DMS114 treated with DMSO at 0.1 percent for 48 hours (cell line): ENCODE measurements at regions not wholly inside any gene's neighbourhood (a gene's known extent, or its start where the extent isn't known, plus 50 kb on each side); places are given as distances from the start of the nearest gene placed in this dataset.
"Not testable (repeated sequence)": the region's sequence is repeated elsewhere in the genome, so short reads cannot be mapped to it uniquely, and the experiment has no call there.

Experiments
- DNase-seq: peaks from one replicate; lab custom pipeline; 2025; ENCODE audit not compliant: unreplicated experiment; lab: John Stamatoyannopoulos, UW

DNA sequence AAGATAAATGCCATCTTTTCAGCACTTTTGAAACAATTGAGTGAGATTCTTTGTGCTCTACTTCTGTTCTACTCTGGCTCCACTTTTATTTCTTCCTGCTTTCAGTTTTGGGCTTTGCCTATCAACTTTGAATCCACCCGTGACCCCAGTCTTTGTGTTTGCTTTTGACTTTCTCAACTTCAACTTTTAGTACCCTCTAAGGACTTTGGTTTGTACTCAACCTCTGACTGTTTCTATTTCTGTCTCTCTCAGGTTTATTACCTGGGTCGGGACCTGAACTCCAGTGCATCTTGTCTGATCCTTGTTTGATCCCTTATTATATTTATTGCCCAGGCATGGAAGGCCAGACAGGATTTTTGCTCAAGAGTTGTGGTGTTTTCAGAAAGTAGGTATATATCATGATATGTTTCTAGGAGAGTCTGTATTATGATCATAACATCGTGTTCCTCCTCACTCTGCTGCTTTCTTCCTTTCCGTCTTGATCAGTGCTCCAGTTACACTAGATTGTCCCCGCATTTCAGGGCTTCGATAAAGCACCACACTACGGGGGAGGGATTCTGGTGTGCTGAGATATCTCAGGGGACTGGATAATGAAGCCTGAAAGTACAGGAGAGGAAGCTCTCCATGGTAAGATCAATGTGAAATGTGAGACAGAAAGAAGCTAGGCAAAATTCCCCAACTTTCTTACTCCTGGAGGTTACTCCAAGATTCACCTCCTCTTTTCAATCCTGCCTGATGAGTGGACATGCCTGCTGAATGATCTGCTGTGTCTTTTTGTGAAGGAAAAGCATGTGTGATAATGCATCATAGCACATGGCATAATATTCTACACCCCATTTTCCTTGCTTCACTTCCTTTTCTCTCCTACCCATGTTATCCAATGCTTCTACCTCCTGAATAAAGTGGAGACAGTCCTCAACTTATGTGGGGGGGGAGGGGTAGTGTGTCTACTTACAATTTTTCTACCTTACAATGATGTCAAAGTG is 155.5 kb upstream of the GRIN3A start:
- DNase-seq = no peak

DNA sequence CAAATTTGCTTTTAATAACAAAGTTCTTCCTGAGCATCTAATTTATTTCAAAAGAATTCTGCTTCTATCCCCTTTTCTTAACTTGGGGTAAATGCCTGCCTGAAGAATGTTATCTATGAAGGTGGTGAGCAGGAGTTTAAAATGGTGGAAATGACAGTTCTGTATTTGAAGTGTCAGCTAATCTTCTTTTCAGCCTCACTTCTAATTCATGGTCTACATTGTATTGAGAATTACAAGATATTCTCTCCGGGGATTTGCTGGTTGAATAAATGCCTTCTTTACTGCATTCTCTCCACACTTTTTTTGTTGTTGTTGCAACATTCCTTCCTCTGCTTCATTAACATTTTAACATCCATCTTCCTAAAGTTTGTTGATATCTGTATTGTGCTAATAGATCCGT is 143.1 kb upstream of the GRIN3A start:
- no peak for DNase-seq

DNA sequence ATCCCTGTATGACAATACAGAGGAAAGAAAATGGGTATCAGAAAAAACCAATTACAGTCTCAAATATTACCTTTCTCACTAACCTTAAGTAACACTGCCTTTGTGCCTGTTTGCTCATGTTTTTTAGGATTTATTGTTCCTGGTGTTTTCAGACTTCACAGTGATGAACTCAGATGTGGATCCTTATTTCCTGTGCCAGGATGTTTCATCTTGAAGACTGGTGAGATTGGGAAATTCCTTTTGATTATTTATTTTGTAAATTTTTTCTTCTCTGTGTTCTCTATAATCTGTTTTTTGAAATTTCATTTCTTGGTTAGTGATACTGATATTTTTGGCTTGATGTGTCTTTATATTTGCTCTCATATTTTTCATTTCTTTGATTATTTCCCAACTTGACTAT is 142.4 kb upstream of the GRIN3A start:
- DNase-seq = no peak

DNA sequence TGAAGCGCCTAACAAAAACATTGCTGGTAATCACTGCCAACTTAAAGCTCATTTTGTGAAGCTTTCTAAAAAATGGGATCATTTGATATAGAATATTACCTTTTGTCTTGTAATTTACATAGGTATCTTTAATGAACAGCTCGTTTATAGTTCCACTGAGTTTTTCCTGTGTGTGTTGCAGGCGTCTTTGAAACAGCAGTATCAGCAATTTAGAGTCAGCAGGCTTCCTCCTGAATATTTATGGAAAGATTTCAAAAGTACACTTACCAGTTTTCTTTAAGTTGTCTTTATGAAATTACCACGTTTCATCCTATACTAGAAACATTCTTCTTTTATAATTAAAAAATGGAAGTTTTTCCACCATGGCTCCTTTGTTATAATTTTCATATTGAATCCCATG is 140.3 kb upstream of the GRIN3A start:
- DNase-seq = no peak

DNA sequence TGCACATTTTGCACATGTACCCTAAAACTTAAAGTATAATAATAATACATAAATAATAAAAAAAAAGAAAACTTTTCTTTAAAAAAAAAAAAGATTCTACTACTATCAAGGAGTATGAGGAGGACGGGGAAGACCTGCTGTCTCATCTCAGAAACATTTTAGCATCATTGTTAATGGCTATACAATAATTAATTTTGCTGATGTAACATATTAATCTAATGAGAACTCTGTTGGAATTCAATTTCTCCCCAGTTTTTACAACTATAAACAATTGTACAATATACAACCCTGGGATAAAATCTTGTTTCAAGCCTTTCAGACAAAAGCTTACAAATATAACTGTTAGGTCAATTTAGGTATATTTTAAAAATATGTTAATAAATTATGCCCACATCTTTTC is 139.0 kb upstream of the GRIN3A start:
- no peak for DNase-seq

DNA sequence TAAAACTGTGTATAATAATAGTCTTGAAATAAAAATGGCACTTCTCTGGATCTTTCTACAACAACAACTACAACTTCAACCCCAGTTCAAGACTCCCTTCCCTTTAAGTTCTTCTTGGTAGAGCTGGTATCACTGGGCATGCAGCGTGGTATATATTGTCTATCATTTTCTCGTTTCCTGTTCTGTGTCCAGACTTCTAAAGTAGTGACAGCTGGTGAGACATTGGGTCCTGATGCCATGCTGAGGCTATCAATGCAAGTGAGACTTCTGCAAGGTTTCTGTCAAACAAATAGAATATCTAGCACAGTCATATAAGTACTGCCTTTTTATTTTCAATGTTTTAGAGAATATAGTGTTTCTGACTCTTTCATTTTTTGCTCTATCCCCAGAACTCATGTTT is 123.0 kb upstream of the GRIN3A start:
- DNase-seq = no peak

DNA sequence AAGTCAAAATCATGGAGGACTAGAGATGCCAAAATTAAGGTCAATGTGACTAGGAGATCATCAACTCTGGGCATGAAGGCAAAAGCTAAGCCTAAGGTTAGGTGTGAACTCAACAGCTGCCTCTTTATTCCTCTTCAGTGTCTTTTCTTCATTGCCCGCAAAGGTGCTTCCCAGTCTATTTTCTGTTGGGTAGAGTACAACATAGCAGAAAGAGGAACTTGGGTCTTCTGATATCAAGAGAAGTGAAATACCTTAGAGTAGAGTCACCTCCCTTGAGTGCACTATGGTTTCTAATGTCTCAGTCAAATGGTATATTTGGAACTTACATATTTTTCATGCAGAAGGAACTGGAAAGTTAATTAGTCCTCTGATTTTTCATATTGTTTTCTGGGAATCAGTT is 122.5 kb upstream of the GRIN3A start:
- DNase-seq = no peak

DNA sequence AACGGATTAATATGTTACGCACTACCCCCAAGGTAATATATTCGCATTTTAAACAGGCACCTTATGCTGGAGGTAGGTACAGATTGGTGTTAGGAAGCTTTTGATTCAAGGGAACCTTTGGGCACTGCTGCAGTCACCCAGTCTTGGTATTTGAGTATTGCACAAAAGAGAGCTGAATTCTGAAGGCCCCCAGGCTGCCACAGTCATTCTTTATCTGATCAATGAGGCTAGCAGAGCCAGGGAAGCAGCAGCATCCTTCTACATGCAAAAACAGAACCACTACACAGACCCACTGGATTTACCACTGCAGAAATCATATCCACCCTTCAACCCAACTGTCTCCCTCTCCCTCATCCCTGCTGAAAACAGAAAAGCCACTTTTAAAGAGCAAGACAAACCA is 121.2 kb upstream of the GRIN3A start:
- no peak for DNase-seq

DNA sequence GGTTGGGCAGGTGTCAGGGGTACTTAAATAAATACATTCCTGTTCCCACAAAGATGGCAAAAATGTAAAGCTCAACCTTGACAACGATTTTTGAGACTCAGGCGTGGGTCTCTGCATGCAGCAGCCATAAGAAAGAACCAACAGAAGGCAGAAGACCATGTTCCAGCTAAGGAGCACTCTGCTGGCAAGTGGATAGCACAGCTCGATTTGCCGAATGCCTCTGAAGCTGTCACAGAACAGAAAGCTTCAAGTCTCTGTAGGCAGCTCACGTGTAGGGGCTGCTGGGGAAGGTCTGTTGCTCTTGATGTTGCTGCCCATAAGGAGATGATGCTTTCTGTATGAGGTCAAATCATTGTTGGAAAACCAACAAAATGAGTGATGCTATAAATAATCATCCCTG is 119.6 kb upstream of the GRIN3A start:
- DNase-seq = no peak

DNA sequence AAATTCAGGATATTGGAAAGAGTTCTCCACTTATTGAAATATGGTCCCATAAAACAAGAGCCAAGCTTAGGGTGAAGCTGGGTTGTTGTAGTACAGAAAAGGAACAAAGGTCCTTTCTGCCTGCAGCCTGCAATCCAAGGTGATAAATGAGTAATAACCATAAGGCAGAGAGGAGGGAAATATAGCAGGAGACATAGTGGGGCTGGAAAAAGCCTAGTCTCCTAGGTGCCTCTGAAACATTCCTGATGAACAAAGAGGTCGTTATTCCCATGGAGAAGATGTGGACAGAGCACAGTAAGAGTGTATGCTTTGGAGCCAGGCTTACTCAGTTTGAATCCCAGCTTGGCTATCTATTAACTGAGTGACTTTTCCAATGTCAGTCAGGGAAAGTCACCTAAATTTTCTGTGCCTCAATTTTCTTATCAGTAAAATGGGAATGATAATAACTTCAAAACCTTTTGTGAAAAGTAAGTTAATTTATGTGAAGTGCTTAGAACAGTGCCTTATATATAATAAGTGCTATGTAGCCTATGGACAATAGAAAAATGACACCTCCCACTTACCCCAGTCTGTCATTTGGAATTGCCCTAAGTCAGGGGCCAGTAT is 110.8 kb upstream of the GRIN3A start:
- DNase-seq = no peak

DNA sequence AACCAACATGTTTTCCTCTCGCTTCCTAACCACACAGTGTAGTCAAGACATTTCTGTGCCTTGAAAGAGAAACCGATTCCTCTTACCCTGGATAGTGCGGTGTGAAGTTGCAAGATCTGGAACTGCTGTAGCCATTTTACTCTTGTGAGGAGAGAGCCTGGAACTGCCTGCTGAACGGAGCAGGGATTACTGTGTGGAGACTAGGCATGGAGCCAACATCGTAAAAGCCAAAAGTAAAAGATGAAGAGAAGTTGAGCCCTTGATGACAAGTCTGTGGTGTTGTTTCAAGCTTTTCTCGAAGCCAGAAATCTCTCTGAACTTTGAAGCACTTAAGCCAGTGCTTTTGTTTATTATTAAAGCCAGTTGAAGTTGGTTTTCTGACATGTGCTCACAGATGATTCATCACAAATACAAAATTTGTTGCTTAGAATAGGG is 110.1 kb upstream of the GRIN3A start:
- no peak for DNase-seq

DNA sequence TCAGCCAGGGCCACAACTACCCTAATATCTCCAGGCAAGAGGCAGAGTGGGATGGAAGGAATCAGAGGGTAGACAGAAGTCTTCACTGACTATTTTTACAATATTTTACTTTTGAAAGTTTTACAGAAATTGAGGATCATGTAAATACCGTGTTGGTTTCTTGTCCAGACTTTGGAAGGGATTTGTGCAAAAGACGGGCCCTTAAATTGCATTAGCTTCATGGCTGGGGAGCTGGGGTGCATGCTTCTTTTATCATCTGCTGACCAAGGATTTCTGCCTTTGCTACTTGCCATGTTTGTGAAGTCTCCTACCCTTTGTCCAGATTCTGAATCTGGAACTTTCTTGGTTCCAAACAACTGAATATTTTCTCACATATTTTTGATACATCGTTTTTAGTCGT is 107.7 kb upstream of the GRIN3A start:
- no peak for DNase-seq

DNA sequence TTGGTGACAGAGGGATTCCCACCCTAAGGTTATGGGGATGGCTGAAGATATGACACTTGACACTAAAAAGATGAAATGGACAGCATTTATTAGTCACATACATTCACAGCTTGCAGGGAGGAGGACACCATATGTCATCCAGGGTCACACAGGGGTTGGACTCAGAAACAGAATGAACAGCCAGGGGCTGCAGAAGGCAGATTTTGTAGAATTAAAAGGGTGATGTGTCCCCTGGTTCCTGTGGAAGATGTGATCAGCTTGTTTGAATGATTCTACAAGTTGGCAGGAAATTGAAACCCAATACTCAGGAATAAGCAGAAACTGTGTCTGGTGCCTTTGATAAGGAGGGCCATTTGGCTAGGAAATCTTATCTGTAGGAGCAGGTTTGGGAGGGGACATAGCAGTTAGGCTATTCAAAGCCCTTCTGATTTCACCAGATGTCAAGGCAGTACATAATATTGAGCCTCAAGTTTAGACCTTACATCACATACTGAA is 102.3 kb upstream of the GRIN3A start:
- DNase-seq = no peak

DNA sequence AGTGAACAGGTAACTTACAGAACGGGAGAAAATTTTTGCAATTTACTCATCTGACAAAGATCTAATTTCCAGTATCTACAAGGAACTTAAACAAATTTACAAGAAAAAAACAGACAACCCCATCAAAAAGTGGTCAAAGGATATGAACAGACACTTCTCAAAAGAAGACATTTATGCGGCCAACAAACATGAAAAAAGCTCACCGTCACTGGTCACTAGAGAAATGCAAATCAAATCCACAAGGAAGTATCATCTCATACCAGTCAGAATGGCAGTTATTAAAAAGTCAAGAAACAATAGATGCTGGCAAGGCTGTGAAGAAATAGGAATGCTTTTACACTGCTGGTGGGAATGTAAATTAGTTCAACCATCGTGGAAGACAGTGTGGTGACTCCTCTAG is 100.5 kb upstream of the GRIN3A start:
- DNase-seq = not testable (repeated sequence)

DNA sequence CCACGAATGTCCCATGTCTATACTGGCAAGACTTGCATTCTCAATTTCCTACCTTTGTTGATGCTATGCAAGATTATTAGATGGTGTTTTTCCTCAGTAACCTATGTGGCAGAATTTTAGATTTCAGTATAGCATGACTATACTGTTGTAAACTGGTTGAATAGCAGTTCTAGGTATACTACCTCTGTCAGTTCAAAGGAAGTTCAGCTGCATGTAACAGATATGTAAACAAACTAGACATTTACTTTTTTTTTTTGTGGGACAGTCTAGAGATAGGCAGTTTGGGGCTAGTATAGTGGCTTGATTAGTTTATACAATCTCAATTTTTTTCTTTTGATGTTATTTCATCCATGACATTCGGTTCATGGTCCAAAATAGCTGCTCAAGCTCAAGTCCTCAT is 97.6 kb upstream of the GRIN3A start:
- DNase-seq = no peak

DNA sequence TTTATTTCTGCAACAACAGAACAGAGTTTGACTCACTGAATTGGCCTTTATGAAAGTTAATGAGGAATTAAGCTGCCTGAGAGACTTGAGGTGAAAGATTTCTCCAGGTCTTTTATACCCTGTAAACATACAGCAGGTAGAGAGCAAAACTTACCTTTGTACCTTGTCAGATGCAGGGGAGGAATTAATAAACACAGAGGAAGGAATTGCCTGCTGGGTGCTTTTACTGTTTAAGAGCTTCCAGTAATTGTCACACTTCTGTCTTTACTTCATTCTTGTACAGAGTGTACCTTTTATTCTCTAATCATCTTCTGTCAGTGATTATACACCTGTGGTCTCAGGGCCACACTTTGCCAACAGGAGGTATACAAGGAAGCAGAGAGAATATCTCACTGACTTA is 94.0 kb upstream of the GRIN3A start:
- DNase-seq = no peak

DNA sequence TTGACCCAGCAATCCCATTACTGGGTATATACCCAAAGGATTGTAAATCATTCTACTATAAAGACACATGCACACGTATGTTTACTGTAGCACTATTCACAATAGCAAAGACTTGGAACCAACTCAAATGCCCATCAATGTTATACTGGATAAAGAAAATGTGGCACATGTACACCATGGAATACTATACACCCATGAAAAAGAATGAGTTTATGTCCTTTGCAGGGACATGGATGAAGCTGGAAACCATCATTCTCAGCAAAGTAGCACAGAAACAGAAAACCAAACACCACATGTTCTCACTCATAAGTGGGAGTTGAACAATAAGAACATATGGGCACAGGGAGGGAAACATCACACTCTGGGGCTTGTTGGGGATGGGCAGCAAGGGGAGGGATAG is 83.0 kb upstream of the GRIN3A start:
- DNase-seq = not testable (repeated sequence)

DNA sequence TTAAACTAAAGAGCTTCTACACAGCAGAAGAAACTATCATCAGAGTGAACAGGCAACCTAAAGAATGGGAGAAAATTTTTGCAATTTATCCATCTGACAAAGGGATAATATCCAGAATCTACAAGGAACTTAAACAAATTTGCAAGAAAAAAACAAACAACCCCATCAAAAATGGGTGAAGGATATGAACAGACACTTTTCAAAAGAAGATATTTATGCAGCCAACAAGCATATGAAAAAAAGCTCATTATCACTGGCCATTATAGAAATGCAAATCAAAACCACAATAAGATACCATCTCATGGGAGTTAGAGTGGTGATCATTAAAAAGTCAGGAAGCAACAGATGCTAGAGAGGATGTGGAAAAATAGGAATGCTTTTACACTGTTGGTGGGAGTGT is 82.5 kb upstream of the GRIN3A start:
- not testable (repeated sequence) for DNase-seq

DNA sequence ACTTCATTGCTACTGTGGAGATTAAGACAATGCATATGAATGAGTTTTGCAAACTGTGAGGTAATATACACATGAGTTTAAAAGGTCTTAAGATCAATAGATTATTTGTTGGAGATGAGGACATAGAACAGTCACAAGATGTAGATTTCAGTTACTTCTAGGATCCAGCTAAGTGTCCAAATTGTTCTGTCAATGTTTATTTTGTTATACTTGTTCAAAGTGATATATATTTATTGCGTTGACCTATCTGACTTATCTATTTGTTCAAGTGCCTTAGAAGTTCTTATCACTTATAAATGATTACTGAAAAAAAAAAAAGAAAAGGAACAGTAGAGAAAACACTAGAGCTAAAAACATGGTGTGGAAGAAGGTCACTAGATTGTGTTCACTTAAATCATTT is 75.6 kb upstream of the GRIN3A start:
- DNase-seq = no peak

DNA sequence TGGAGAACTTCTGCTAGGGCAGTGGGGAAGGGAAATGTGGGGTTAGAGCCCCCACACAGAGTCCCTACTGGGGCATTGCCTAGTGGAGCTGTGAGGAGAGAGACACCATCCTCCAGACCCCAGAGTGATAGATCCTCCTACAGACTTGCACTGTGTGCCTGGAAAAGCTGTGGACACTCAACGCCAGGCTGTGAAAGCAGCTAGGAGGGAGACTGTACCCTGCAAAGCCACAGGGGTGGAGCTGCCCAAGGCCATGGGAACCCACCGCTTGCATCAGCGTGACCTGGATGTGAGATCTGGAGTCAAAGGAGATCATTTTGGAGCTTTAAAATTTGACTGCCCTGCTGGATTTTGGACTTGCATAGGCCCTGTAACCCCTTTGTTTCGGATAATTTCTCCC is 69.4 kb upstream of the GRIN3A start:
- not testable (repeated sequence) for DNase-seq

DNA sequence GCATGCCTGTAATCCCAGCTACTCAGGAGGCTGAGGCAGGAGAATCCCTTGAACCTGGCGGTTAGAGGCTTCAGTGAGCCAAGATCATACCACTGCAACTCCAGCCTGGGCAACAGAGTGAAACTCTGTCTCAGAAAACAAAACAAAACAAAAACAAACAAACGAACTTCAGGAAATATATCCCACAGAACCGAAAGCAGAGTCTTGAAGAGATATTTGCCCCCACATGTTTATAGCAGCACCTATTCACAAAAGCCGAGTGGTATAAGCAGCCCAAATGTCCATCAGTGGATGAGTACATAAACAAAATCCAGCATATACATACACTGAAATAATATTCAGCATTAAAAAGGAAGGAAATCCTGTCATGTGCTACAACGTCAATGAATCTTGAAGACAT is 57.6 kb upstream of the GRIN3A start:
- DNase-seq = no peak

DNA sequence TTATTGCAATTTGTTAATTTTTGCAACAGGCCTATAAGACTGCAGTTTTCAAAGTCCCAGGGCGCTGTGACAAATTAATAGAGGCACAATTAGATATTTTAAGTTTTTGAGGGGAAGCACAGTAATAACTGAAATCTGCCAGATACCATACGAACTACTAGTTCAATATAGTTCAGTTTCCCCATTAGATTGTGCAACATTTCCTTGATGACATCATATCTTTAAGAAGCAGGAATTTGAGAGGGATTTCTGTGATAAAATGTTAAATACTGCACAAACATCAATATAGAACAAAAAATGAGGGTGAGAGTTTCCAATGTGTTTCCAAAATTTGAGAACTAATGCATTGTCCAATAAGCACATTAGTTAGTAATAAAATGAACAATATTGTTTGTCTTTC is 56.7 kb upstream of the GRIN3A start:
- no peak for DNase-seq
